ENCODE measurements at regions not wholly inside any gene's neighbourhood (a gene's known extent, or its start where the extent isn't known, plus 50 kb on each side); places are given as distances from the start of the nearest gene placed in this dataset.
"Not testable (repeated sequence)": the region's sequence is repeated elsewhere in the genome, so short reads cannot be mapped to it uniquely, and the experiment has no call there.

DNA sequence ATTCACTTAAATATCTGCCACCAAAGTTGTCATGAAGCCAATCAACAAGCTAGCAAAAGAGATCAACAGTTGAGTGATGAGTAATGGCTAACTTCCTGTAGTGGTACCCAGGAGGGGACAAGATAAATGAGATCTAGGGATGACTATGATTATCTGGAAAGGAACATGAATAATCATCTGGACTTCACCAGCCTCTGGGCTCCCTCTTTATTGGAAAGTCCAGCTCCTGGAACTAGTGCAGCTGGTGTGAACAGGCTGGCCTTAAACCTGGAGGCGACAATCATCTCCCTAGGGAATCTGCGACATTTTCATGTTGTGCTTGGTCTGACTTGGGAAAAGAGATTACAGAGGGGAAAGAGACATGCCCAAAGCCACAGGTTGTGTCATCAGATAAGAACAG, 518.6 kb downstream of the GRIN2A start:
- H3K79me2 ChIP-seq (ENCODE audit: insufficient read depth), result no peaks in the 10 kb centered on the region
- in situ Hi-C loops (cut with MboI), result no loop called here
- 23 to 37% methylated on average over 2 of the region's 2 CpGs for WGBS, 2 experiments (ENCODE audit: low coverage in 1 of 2, low lambda C conversion rate in 2 of 2, missing lambda C conversion rate in 2 of 2)
- DNase-seq, result no peak
- H4K20me1 ChIP-seq (ENCODE audit: insufficient read depth), result no peaks in the 10 kb centered on the region
- H3K9ac ChIP-seq, result no peak overlapping the region
- no peak overlapping the region for H3K4me3 ChIP-seq
- TF ChIP-seq EZH2phosphoT487 (IDR thresholded peaks at IDR 0.05; ENCODE audit: insufficient read depth, low read depth) (no peak), EZH2 (IDR thresholded peaks at IDR 0.05; ENCODE audit: insufficient read depth, poor library complexity, severe bottlenecking) (no peak)
- H3K4me2 ChIP-seq (ENCODE audit: unreplicated experiment), result no peak overlapping the region
- H3K36me3 ChIP-seq (ENCODE audit: low read depth), result no peaks in the 10 kb centered on the region
- no peaks in the 10 kb centered on the region for H3F3A ChIP-seq (ENCODE audit: insufficient read depth)
- H3K9me3 ChIP-seq (ENCODE audit: low read depth), result no peaks in the 10 kb centered on the region
- H3K4me1 ChIP-seq (ENCODE audit: insufficient read depth), result no peaks in the 10 kb centered on the region
- H3K27me3 ChIP-seq (replicated peaks; ENCODE audit: insufficient read depth), result no peaks in the 10 kb centered on the region
- no peak overlapping the region for H3K27ac ChIP-seq
- no peaks in the 10 kb centered on the region for H3K9me2 ChIP-seq (ENCODE audit: insufficient read depth)
- H2AFZ ChIP-seq, result no peak overlapping the region

- H3K4me2 ChIP-seq (ENCODE audit: unreplicated experiment), result no peak overlapping the region
- in situ Hi-C loops (cut with MboI), result no loop called here
- no peaks in the 10 kb centered on the region for H3K9me3 ChIP-seq (ENCODE audit: low read depth)
- no peaks in the 10 kb centered on the region for H3K36me3 ChIP-seq (ENCODE audit: low read depth)
- H3K4me3 ChIP-seq, result no peak overlapping the region
- H3K4me1 ChIP-seq (ENCODE audit: insufficient read depth), result no peaks in the 10 kb centered on the region
- no peaks in the 10 kb centered on the region for H3K79me2 ChIP-seq (ENCODE audit: insufficient read depth)
- no peak for TF ChIP-seq EZH2 (IDR thresholded peaks at IDR 0.05; ENCODE audit: insufficient read depth, poor library complexity, severe bottlenecking)
- no peak for TF ChIP-seq EZH2phosphoT487 (IDR thresholded peaks at IDR 0.05; ENCODE audit: insufficient read depth, low read depth)
- no peak overlapping the region for H3K9ac ChIP-seq
- no peak for DNase-seq
- H3K27ac ChIP-seq, result no peak overlapping the region
- 12 to 13% methylated on average over 5 of the region's 5 CpGs for WGBS, 2 experiments (ENCODE audit: low coverage in 1 of 2, low lambda C conversion rate in 2 of 2, missing lambda C conversion rate in 2 of 2)
- no peaks in the 10 kb centered on the region for H3K9me2 ChIP-seq (ENCODE audit: insufficient read depth)
- no peaks in the 10 kb centered on the region for H3K27me3 ChIP-seq (replicated peaks; ENCODE audit: insufficient read depth)
- H4K20me1 ChIP-seq (ENCODE audit: insufficient read depth), result no peaks in the 10 kb centered on the region
- no peak overlapping the region for H2AFZ ChIP-seq
- no peaks in the 10 kb centered on the region for H3F3A ChIP-seq (ENCODE audit: insufficient read depth)
These were observed 516.4 kb downstream of the GRIN2A start for GRCh38 chr16:9665851-9666271.

DNA sequence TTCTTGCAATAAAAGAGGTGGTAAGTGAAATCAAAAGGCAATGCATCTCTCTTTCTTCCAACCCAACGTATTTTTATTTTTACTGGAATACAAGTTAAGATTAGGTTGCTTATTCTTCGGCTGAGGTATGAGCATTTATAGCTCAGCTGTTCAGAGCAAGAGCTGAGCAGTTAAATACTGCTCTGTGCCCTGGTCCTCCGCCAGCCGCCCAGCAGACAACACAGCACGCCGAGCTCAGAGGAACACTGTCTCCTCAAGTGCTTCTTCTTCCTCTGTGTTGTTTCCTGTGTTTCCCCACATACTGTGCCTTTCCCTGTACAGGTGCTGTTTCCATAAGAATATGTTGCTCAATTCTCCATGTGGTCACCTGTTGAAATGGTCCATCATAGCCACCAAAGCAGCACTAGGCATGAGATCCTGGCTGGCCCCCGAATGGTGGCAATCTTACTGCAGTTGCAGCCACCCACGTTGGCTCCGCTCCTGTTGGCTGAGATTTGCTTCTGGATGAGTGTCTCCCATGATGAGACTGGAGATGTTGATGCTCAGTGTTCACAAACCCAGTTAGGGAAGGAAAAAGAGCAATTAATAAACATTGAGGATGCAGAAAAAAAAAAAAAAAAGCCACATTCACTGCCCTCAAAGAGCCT, 515.3 kb downstream of the GRIN2A start:
- Histone ChIP-seq H3K27ac (no peak overlapping the region), H3F3A (ENCODE audit: insufficient read depth) (no peaks in the 10 kb centered on the region), H3K4me1 (ENCODE audit: insufficient read depth) (no peaks in the 10 kb centered on the region), H4K20me1 (ENCODE audit: insufficient read depth) (no peaks in the 10 kb centered on the region), H3K9me2 (ENCODE audit: insufficient read depth) (no peaks in the 10 kb centered on the region), H3K4me2 (ENCODE audit: unreplicated experiment) (no peak overlapping the region), H3K36me3 (ENCODE audit: low read depth) (no peaks in the 10 kb centered on the region), H3K9me3 (ENCODE audit: low read depth) (no peaks in the 10 kb centered on the region), H3K79me2 (ENCODE audit: insufficient read depth) (no peaks in the 10 kb centered on the region), H2AFZ (no peak overlapping the region), H3K4me3 (no peak overlapping the region), H3K9ac (no peak overlapping the region), H3K27me3 (replicated peaks; ENCODE audit: insufficient read depth) (no peaks in the 10 kb centered on the region)
- TF ChIP-seq EZH2 (IDR thresholded peaks at IDR 0.05; ENCODE audit: insufficient read depth, poor library complexity, severe bottlenecking) (no peak), EZH2phosphoT487 (IDR thresholded peaks at IDR 0.05; ENCODE audit: insufficient read depth, low read depth) (no peak)
- no peak for DNase-seq
- 18 to 24% methylated on average over 9 of the region's 9 CpGs for WGBS, 2 experiments (ENCODE audit: low coverage in 1 of 2, low lambda C conversion rate in 2 of 2, missing lambda C conversion rate in 2 of 2)
- in situ Hi-C loops (cut with MboI), result no loop called here

- H3K4me2 ChIP-seq (ENCODE audit: unreplicated experiment), result no peak overlapping the region
- H3K4me1 ChIP-seq (ENCODE audit: insufficient read depth), result no peaks in the 10 kb centered on the region
- WGBS, 2 experiments (ENCODE audit: low coverage in 1 of 2, low lambda C conversion rate in 2 of 2, missing lambda C conversion rate in 2 of 2), result 14 to 18% methylated on average over 5 of the region's 5 CpGs
- H4K20me1 ChIP-seq (ENCODE audit: insufficient read depth), result no peaks in the 10 kb centered on the region
- in situ Hi-C loops (cut with MboI), result no loop called here
- no peaks in the 10 kb centered on the region for H3K9me3 ChIP-seq (ENCODE audit: low read depth)
- no peak for TF ChIP-seq EZH2 (IDR thresholded peaks at IDR 0.05; ENCODE audit: insufficient read depth, poor library complexity, severe bottlenecking)
- no peak for TF ChIP-seq EZH2phosphoT487 (IDR thresholded peaks at IDR 0.05; ENCODE audit: insufficient read depth, low read depth)
- H3K79me2 ChIP-seq (ENCODE audit: insufficient read depth), result no peaks in the 10 kb centered on the region
- H2AFZ ChIP-seq, result no peak overlapping the region
- H3K27ac ChIP-seq, result no peak overlapping the region
- H3K9ac ChIP-seq, result no peak overlapping the region
- no peaks in the 10 kb centered on the region for H3K27me3 ChIP-seq (replicated peaks; ENCODE audit: insufficient read depth)
- no peaks in the 10 kb centered on the region for H3K9me2 ChIP-seq (ENCODE audit: insufficient read depth)
- H3K4me3 ChIP-seq, result no peak overlapping the region
- DNase-seq, result no peak
- H3K36me3 ChIP-seq (ENCODE audit: low read depth), result no peaks in the 10 kb centered on the region
- no peaks in the 10 kb centered on the region for H3F3A ChIP-seq (ENCODE audit: insufficient read depth)
These were observed 512.2 kb downstream of the GRIN2A start for GRCh38 chr16:9670033-9670432.

DNA sequence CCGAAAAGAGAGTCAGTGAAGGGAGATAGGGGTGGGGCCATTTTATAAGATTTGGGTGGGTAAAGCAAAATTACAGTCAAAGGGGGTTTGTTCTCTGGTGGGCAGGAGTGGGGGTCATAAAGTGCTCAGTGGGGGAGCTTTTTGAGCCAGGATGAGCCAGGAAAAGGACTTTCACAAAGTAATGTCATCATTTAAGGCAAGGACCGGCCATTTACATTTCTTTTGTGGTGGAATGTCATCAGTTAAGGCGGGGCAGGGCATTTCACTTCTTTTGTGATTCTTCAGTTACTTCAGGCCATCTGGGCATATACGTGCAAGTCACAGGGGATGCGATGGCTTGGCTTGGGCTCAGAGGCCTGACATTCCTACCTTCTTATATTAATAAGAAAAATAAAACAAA, 511.6 kb downstream of the GRIN2A start:
- H3K4me3 ChIP-seq; DNase-seq; H3K4me2 ChIP-seq (ENCODE audit: unreplicated experiment); H4K20me1 ChIP-seq (ENCODE audit: insufficient read depth); H2AFZ ChIP-seq; H3K4me1 ChIP-seq (ENCODE audit: insufficient read depth); in situ Hi-C loops (cut with MboI); H3K27me3 ChIP-seq (replicated peaks; ENCODE audit: insufficient read depth); H3K27ac ChIP-seq; H3F3A ChIP-seq (ENCODE audit: insufficient read depth); H3K9ac ChIP-seq; H3K79me2 ChIP-seq (ENCODE audit: insufficient read depth); H3K9me3 ChIP-seq (ENCODE audit: low read depth); H3K36me3 ChIP-seq (ENCODE audit: low read depth); H3K9me2 ChIP-seq (ENCODE audit: insufficient read depth): not testable (repeated sequence)
- WGBS, 2 experiments (ENCODE audit: low coverage in 1 of 2, low lambda C conversion rate in 2 of 2, missing lambda C conversion rate in 2 of 2), result 18% methylated on average over 5 of the region's 5 CpGs

DNA sequence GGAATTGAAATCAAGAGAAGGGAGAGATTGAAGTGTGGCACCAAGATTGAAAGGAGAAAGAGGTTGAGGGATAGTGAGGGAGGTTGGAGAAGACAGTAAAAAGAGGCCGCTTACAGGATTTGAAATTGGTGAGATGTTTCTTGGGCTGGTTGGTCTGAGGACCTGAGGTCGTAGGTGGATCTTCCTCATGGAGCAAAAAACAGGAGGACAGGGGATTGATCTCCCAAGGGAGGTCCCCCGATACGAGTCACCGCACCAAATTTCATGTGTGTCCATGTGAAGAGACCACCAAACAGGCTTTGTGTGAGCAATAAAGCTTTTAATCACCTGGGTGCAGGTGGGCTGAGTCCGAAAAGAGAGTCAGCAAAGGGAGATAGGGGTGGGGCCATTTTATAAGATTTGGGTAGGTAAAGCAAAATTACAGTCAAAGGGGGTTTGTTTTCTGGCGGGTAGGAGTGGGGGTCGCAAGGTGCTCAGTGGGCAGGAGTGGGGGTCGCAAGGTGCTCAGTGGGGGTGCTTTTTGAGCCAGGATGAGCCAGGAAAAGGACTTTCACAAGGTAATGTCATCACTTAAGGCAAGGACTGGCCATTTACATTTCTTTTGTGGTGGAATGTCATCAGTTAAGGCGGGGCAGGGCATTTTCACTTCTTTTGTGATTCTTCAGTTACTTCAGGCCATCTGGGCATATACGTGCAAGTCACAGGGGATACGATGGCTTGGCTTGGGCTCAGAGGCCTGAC, 505.5 kb downstream of the GRIN2A start:
- H3K27me3 ChIP-seq (replicated peaks; ENCODE audit: insufficient read depth); DNase-seq; H3K4me3 ChIP-seq; H3K9me2 ChIP-seq (ENCODE audit: insufficient read depth); H3K4me1 ChIP-seq (ENCODE audit: insufficient read depth); H3K27ac ChIP-seq; H3K9ac ChIP-seq; H3K4me2 ChIP-seq (ENCODE audit: unreplicated experiment); H3K36me3 ChIP-seq (ENCODE audit: low read depth); H3F3A ChIP-seq (ENCODE audit: insufficient read depth); in situ Hi-C loops (cut with MboI); H3K79me2 ChIP-seq (ENCODE audit: insufficient read depth); H3K9me3 ChIP-seq (ENCODE audit: low read depth); H4K20me1 ChIP-seq (ENCODE audit: insufficient read depth); H2AFZ ChIP-seq: not testable (repeated sequence)
- 34 to 44% methylated on average over 12 of the region's 12 CpGs for WGBS, 2 experiments (ENCODE audit: low coverage in 1 of 2, low lambda C conversion rate in 2 of 2, missing lambda C conversion rate in 2 of 2)
